ENCODE measurements at regions not wholly inside any gene's neighbourhood (a gene's known extent, or its start where the extent isn't known, plus 50 kb on each side); places are given as distances from the start of the nearest gene placed in this dataset.

DNA sequence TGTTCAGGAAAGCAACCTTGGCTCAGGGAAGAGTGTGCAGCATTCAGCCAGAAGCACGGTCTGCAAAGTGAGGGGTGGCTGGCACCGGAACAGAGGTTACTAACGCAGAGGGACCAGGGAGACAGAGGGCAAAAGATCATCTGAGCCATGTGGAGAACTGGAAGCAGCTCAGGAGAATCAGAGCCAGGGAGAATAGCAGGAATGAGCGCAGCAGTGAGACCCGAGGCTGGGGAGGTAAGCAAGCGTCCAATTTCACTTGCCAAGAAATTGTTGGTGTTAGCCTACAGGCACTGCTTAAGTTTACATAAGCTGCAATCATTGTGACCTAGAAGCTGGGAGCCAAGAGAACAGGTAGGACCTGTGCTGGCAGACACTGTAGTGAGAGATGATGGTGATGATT is 372.6 kb upstream of the POU3F3 start:
- H3K9me2 ChIP-seq = no peaks in the 10 kb centered on the region
- no peaks in the 10 kb centered on the region for H3K79me2 ChIP-seq (ENCODE audit: insufficient read depth)
- H3K4me1 ChIP-seq (ENCODE audit: control insufficient read depth in 1 of 2, insufficient read depth in 2 of 2, low read depth in 1 of 2, low read length in 1 of 2) = no peaks in the 10 kb centered on the region
- H3K9me3 ChIP-seq = no peaks in the 10 kb centered on the region
- no peak overlapping the region for H3K4me2 ChIP-seq
- no peak for DNase-seq
- 28% methylated on average over 6 of the region's 6 CpGs for WGBS (ENCODE audit: low lambda C conversion rate)
- H3K4me3 ChIP-seq (ENCODE audit: low read depth in 2 of 2, low read length in 1 of 2) = no peak overlapping the region
- CTCF ChIA-PET = interaction anchor here (2.2 kb wide), 1 partner anchor 9 kb away, joined by 8 read pairs; no protein-coding TSS in a partner anchor
- H2AFZ ChIP-seq (ENCODE audit: low read depth) = no peak overlapping the region
- no peaks in the 10 kb centered on the region for H4K20me1 ChIP-seq (ENCODE audit: insufficient read depth)
- no peaks in the 10 kb centered on the region for H3K36me3 ChIP-seq (replicated peaks in 1 of 2; ENCODE audit: control insufficient read depth in 1 of 2, insufficient read depth in 2 of 2, low read length in 1 of 2)
- POLR2A ChIA-PET = no interaction called here
- TF ChIP-seq EP300 (IDR thresholded peaks at IDR 0.05; ENCODE audit: borderline replicate concordance in 1 of 2, low read depth in 1 of 2, low read length in 1 of 2) (no peak), NFIC (IDR thresholded peaks at IDR 0.05; ENCODE audit: borderline replicate concordance) (no peak), RCOR1 (IDR thresholded peaks at IDR 0.05; ENCODE audit: low read length) (no peak), EZH2phosphoT487 (IDR thresholded peaks at IDR 0.05; ENCODE audit: borderline replicate concordance, low read depth) (no peak), FOXJ3 (CRISPR knock-in tag; IDR thresholded peaks at IDR 0.05) (no peak), MXI1 (IDR thresholded peaks at IDR 0.05; ENCODE audit: low read depth, low read length) (no peak), TCF12 (IDR thresholded peaks at IDR 0.05) (no peak), SMC3 (IDR thresholded peaks at IDR 0.05; ENCODE audit: low read depth, low read length) (no peak), GABPA (IDR thresholded peaks at IDR 0.05; ENCODE audit: low read depth) (no peak)
- TF ChIP-seq, protein P1, sequence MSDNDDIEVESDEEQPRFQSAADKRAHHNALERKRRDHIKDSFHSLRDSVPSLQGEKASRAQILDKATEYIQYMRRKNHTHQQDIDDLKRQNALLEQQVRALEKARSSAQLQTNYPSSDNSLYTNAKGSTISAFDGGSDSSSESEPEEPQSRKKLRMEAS (IDR thresholded peaks at IDR 0.05; ENCODE audit: low read depth) = no peak
- TF ChIP-seq, protein P2, sequence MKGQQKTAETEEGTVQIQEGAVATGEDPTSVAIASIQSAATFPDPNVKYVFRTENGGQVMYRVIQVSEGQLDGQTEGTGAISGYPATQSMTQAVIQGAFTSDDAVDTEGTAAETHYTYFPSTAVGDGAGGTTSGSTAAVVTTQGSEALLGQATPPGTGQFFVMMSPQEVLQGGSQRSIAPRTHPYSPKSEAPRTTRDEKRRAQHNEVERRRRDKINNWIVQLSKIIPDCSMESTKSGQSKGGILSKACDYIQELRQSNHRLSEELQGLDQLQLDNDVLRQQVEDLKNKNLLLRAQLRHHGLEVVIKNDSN (IDR thresholded peaks at IDR 0.05; ENCODE audit: borderline replicate concordance, low read depth) = no peak
- TF ChIP-seq, protein P3, sequence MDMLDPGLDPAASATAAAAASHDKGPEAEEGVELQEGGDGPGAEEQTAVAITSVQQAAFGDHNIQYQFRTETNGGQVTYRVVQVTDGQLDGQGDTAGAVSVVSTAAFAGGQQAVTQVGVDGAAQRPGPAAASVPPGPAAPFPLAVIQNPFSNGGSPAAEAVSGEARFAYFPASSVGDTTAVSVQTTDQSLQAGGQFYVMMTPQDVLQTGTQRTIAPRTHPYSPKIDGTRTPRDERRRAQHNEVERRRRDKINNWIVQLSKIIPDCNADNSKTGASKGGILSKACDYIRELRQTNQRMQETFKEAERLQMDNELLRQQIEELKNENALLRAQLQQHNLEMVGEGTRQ (IDR thresholded peaks at IDR 0.05; ENCODE audit: borderline replicate concordance, low read depth, low read length) = no peak
- TF ChIP-seq, protein P4, sequence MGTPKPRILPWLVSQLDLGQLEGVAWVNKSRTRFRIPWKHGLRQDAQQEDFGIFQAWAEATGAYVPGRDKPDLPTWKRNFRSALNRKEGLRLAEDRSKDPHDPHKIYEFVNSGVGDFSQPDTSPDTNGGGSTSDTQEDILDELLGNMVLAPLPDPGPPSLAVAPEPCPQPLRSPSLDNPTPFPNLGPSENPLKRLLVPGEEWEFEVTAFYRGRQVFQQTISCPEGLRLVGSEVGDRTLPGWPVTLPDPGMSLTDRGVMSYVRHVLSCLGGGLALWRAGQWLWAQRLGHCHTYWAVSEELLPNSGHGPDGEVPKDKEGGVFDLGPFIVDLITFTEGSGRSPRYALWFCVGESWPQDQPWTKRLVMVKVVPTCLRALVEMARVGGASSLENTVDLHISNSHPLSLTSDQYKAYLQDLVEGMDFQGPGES (IDR thresholded peaks at IDR 0.05; ENCODE audit: low read depth, low read length) = no peak
- TF ChIP-seq, protein P5, sequence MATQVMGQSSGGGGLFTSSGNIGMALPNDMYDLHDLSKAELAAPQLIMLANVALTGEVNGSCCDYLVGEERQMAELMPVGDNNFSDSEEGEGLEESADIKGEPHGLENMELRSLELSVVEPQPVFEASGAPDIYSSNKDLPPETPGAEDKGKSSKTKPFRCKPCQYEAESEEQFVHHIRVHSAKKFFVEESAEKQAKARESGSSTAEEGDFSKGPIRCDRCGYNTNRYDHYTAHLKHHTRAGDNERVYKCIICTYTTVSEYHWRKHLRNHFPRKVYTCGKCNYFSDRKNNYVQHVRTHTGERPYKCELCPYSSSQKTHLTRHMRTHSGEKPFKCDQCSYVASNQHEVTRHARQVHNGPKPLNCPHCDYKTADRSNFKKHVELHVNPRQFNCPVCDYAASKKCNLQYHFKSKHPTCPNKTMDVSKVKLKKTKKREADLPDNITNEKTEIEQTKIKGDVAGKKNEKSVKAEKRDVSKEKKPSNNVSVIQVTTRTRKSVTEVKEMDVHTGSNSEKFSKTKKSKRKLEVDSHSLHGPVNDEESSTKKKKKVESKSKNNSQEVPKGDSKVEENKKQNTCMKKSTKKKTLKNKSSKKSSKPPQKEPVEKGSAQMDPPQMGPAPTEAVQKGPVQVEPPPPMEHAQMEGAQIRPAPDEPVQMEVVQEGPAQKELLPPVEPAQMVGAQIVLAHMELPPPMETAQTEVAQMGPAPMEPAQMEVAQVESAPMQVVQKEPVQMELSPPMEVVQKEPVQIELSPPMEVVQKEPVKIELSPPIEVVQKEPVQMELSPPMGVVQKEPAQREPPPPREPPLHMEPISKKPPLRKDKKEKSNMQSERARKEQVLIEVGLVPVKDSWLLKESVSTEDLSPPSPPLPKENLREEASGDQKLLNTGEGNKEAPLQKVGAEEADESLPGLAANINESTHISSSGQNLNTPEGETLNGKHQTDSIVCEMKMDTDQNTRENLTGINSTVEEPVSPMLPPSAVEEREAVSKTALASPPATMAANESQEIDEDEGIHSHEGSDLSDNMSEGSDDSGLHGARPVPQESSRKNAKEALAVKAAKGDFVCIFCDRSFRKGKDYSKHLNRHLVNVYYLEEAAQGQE (IDR thresholded peaks at IDR 0.05; ENCODE audit: low read depth, low read length) = no peak
- TF ChIP-seq, protein P6, sequence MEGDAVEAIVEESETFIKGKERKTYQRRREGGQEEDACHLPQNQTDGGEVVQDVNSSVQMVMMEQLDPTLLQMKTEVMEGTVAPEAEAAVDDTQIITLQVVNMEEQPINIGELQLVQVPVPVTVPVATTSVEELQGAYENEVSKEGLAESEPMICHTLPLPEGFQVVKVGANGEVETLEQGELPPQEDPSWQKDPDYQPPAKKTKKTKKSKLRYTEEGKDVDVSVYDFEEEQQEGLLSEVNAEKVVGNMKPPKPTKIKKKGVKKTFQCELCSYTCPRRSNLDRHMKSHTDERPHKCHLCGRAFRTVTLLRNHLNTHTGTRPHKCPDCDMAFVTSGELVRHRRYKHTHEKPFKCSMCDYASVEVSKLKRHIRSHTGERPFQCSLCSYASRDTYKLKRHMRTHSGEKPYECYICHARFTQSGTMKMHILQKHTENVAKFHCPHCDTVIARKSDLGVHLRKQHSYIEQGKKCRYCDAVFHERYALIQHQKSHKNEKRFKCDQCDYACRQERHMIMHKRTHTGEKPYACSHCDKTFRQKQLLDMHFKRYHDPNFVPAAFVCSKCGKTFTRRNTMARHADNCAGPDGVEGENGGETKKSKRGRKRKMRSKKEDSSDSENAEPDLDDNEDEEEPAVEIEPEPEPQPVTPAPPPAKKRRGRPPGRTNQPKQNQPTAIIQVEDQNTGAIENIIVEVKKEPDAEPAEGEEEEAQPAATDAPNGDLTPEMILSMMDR (IDR thresholded peaks at IDR 0.05) = no peak
- H3K9ac ChIP-seq = no peak overlapping the region
- no peaks in the 10 kb centered on the region for H3K27me3 ChIP-seq (ENCODE audit: insufficient read depth)
- H3F3A ChIP-seq (replicated peaks; ENCODE audit: insufficient read depth) = no peaks in the 10 kb centered on the region
- H3K27ac ChIP-seq (ENCODE audit: low read depth in 2 of 2, low read length in 1 of 2) = no peak overlapping the region
